ENCODE measurements at regions not wholly inside any gene's neighbourhood (a gene's known extent, or its start where the extent isn't known, plus 50 kb on each side); places are given as distances from the start of the nearest gene placed in this dataset.

DNA sequence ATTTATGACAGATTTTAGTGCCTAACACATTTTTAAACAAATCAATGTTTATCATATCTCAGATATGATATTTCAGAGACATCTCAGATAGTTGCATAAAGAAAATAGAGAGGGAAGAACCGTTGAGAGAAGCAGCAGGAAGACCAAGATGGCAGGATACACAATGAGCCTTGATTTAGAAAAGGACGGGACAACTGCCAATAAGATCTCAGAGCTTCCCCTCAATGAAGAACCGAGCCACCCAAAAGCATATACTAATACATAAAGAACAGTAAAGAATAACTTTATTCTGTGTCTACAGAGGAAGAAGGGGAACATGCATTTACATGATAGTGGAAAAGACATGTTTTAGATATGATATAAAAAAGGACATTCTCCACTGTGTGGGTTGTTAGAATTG, 375.9 kb upstream of the SOX5 start:
- TF ChIP-seq, protein P1, sequence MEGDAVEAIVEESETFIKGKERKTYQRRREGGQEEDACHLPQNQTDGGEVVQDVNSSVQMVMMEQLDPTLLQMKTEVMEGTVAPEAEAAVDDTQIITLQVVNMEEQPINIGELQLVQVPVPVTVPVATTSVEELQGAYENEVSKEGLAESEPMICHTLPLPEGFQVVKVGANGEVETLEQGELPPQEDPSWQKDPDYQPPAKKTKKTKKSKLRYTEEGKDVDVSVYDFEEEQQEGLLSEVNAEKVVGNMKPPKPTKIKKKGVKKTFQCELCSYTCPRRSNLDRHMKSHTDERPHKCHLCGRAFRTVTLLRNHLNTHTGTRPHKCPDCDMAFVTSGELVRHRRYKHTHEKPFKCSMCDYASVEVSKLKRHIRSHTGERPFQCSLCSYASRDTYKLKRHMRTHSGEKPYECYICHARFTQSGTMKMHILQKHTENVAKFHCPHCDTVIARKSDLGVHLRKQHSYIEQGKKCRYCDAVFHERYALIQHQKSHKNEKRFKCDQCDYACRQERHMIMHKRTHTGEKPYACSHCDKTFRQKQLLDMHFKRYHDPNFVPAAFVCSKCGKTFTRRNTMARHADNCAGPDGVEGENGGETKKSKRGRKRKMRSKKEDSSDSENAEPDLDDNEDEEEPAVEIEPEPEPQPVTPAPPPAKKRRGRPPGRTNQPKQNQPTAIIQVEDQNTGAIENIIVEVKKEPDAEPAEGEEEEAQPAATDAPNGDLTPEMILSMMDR (IDR thresholded peaks at IDR 0.05; ENCODE audit: low read depth, low read length) = no peak
- in situ Hi-C loops (cut with HindIII; ENCODE audit: low sequenced_read_pairs) = no loop called here
- DNase-seq (ENCODE audit: low read depth, low spot score) = no peak

DNA sequence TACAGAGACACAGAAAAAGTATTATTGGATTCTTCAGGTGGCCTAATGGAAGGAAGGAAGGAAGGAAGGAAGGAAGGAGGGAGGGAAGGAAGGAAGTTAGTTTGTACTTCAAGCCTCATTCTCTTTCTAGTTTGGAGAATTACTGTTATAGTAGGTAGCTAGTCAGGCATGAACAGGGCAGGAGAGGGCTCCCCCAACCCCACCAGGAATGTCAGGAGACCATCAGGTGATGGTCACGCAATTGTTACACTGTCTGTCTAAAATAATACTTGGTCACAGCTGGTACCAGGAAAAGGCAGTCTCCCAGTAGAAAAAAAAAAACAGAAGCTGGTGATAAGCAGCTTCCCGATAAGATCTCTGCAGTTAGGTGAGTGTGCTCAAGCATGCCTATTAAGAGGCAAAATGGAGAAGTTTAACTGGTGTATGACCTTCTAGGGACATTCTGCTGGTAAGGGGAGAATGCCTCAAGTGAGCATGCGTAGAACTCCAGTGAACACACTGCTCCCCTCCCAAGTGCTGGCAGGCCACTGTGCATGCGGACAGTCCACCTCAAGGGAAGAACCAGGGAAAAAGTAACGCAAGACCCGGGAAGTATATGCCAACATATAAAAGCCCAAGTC, 358.4 kb upstream of the SOX5 start:
- no peak for DNase-seq (ENCODE audit: low read depth, low spot score)
- H3K4me3 ChIP-seq (ENCODE audit: low read depth, low read length) = no peak overlapping the region
- in situ Hi-C loops (cut with HindIII; ENCODE audit: low sequenced_read_pairs) = no loop called here
- TF ChIP-seq, protein P1 (IDR thresholded peaks at IDR 0.05; ENCODE audit: low read depth, low read length) = no peak

More for the DNA sequence above, 375.9 kb upstream of the SOX5 start:
- no peak overlapping the region for H3K4me3 ChIP-seq (ENCODE audit: low read depth, low read length)

DNA sequence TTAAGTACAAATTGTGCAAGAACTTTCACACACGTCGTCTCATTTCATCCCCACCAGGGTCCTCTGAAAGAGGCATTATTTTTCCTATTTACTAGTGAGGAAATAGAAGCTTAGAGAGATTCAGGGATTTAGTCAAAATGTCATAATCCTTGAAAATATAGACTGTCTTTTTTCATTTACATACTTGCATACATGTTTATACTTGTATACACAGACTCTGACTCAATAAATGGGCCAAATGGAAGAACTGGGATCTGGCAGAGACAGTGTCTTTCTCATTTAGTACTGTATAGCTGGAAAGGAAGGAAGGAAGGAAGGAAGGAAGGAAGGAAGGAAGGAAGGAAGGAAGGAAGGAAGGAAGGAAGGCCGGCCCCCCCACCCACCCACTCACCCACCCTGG, 357.7 kb upstream of the SOX5 start:
- DNase-seq (ENCODE audit: low read depth, low spot score) = no peak
- in situ Hi-C loops (cut with HindIII; ENCODE audit: low sequenced_read_pairs) = no loop called here
- TF ChIP-seq, protein P1 (IDR thresholded peaks at IDR 0.05; ENCODE audit: low read depth, low read length) = no peak
- no peak overlapping the region for H3K4me3 ChIP-seq (ENCODE audit: low read depth, low read length)

DNA sequence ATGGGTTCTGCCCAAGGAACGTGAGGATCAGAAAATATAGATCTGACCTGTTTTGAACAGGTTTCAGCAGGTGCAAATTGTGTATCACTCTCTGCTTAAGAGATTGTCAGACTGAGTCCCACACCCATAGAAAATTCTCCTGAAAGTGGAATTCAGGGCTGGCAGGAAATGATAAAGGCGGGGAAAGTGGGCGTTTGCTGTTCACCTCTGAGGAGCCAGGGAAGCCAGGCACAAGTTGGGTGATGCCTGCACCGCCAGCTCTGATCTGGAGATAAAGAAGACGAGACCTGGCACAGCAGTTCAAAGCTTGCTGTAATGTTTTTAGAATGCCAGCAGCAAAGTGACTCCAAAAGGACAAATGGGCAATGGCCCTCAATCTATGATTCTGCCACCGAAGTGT, 356.5 kb upstream of the SOX5 start:
- no peak for DNase-seq (ENCODE audit: low read depth, low spot score)
- no peak overlapping the region for H3K4me3 ChIP-seq (ENCODE audit: low read depth, low read length)
- in situ Hi-C loops (cut with HindIII; ENCODE audit: low sequenced_read_pairs) = no loop called here
- TF ChIP-seq, protein P1 (IDR thresholded peaks at IDR 0.05; ENCODE audit: low read depth, low read length) = no peak

DNA sequence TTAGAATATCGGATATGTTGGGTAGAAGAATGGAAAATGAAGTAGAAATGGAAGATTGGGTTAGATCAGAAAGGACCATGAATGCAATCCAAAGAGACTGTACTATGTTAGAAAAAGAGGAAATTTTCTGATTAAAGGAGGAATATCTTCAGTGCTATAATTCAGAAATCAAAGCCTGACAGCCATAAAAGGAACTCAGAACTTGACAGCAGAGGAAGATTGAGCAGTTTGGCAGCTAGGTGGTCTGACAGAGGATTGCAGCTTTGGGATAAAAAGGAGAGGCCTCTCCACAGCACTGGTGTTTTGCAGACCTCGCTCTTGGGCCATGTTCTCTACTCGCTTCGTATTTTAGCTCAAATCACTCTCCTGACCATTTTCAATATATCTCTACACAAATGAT, 354.8 kb upstream of the SOX5 start:
- TF ChIP-seq, protein P1 (IDR thresholded peaks at IDR 0.05; ENCODE audit: low read depth, low read length) = no peak
- in situ Hi-C loops (cut with HindIII; ENCODE audit: low sequenced_read_pairs) = no loop called here
- no peak for DNase-seq (ENCODE audit: low read depth, low spot score)
- H3K4me3 ChIP-seq (ENCODE audit: low read depth, low read length) = no peak overlapping the region

DNA sequence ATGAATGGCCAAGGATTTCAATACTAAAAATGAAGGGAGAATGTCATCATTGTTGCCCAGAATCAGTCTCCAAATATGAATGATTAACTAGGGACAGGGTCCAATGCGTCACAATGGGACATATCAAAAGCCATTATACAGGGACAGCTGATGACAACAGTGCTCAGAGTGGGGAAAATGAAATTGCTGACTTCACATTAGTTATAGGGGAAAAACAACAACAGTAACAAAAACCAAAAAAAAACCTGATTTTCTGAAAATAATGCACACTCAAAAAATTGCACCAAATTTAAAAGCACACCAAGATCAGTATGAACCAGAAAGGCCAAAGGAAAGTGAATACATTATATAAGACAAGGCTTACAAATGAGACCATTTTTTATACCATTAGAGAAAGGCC, 353.2 kb upstream of the SOX5 start:
- H3K4me3 ChIP-seq (ENCODE audit: low read depth, low read length) = no peak overlapping the region
- in situ Hi-C loops (cut with HindIII; ENCODE audit: low sequenced_read_pairs) = no loop called here
- TF ChIP-seq, protein P1 (IDR thresholded peaks at IDR 0.05; ENCODE audit: low read depth, low read length) = no peak
- DNase-seq (ENCODE audit: low read depth, low spot score) = no peak

Data from astrocyte of the spinal cord (primary cell).